SU-DHL-6 (cell line): ENCODE measurements at regions not wholly inside any gene's neighbourhood (a gene's known extent, or its start where the extent isn't known, plus 50 kb on each side); places are given as distances from the start of the nearest gene placed in this dataset.

Experiments used
- H2AFZ ChIP-seq: fragments of 200-600 bp; sonication (generic); 2 replicates; pipeline ENCODE4 v1.6.1; 2014; ENCODE audit warnings: low read depth, mild to moderate bottlenecking, moderate library complexity, mixed read lengths, antibody characterized with exemption, low read length; ENCODE audit not compliant: severe bottlenecking
- H3F3A ChIP-seq: fragments of 200-600 bp; shearing (Covaris generic); 2 replicates; pipeline ENCODE4 v1.6.0; 2016; ENCODE audit warnings: antibody characterized with exemption, mild to moderate bottlenecking; ENCODE audit not compliant: insufficient read depth
- H3K27ac ChIP-seq: fragments of 200-600 bp; sonication (generic); 2 replicates; pipeline ENCODE4 v1.5.1; 2016; ENCODE audit warnings: low read depth, mild to moderate bottlenecking, low read length, moderate library complexity, mixed read lengths
- H3K27me3 ChIP-seq: fragments of 200-600 bp; sonication (generic), shearing (Covaris generic); 2 replicates; pipeline ENCODE4 v1.6.0; 2014; ENCODE audit warnings: mild to moderate bottlenecking, low read length
- H3K36me3 ChIP-seq: fragments of 200-600 bp; sonication (generic); 2 replicates; pipeline ENCODE4 v1.6.1; 2014; ENCODE audit warnings: mild to moderate bottlenecking, low read length, mixed read lengths
- H3K4me2 ChIP-seq: fragments of 300-600, 200-600 bp; shearing (Covaris generic), sonication (generic); 2 replicates; pipeline ENCODE4 v1.6.0; 2014; ENCODE audit warnings: low read length, low read depth, mild to moderate bottlenecking; ENCODE audit not compliant: poor library complexity, severe bottlenecking
- H3K4me3 ChIP-seq: fragments of 200-600 bp; sonication (generic); 2 replicates; pipeline ENCODE4 v1.5.1; 2014; ENCODE audit warnings: antibody characterized with exemption, low read length, mild to moderate bottlenecking, mixed read lengths; ENCODE audit not compliant: insufficient read depth, poor library complexity, severe bottlenecking
- H3K79me2 ChIP-seq: fragments of 200-600 bp; sonication (generic); 2 replicates; pipeline ENCODE4 v1.6.1; 2014; ENCODE audit warnings: mild to moderate bottlenecking, low read length, moderate library complexity; ENCODE audit not compliant: insufficient read depth
- H3K9ac ChIP-seq: fragments of 200-600 bp; sonication (generic); 2 replicates; pipeline ENCODE4 v1.7.0; 2014; ENCODE audit warnings: mild to moderate bottlenecking, low read length
- H3K9me2 ChIP-seq: fragments of 200-600 bp; sonication (generic); replicated peaks from 2 replicates; pipeline ENCODE4 v1.6.1; 2014; ENCODE audit warnings: low read length; ENCODE audit not compliant: insufficient read depth
- H3K9me3 ChIP-seq: fragments of 200-600 bp; sonication (generic); 2 replicates; pipeline ENCODE4 v1.6.1; 2014; ENCODE audit warnings: low read length, mixed read lengths; ENCODE audit not compliant: insufficient read depth
- H4K20me1 ChIP-seq: fragments of 200-600 bp; sonication (generic); 2 replicates; pipeline ENCODE4 v1.6.1; 2014; ENCODE audit warnings: low read depth, mild to moderate bottlenecking, antibody characterized with exemption, low read length, moderate library complexity, mixed read lengths
- CTCF ChIP-seq: fragments of 200-600 bp; sonication (generic); IDR thresholded peaks from one replicate; pipeline ENCODE4 v1.5.1; 2017; ENCODE audit warnings: antibody characterized with exemption, mild to moderate bottlenecking, low read length, moderate library complexity; ENCODE audit not compliant: insufficient read depth, poor library complexity, severe bottlenecking
- EZH2phosphoT487 ChIP-seq: fragments of 200-600 bp; sonication (generic), shearing (Covaris generic); conservative IDR thresholded peaks from 2 replicates; pipeline ENCODE4 v1.6.1; 2018; ENCODE audit warnings: mild to moderate bottlenecking, antibody characterized with exemption, low read length, moderate library complexity, mixed read lengths

GRCh38 chr11:23398052-23398451 lies 537.8 kb upstream of the CCDC179 start:
- Histone ChIP-seq H3K36me3 (no peaks in the 10 kb centered on the region), H3K27ac (no peak overlapping the region), H3K79me2 (no peaks in the 10 kb centered on the region), H3K4me2 (no peak overlapping the region), H3K9me2 (no peaks in the 10 kb centered on the region), H3F3A (no peaks in the 10 kb centered on the region), H3K9ac (no peak overlapping the region), H3K4me3 (no peak overlapping the region), H2AFZ (no peak overlapping the region), H3K27me3 (no peaks in the 10 kb centered on the region), H4K20me1 (no peaks in the 10 kb centered on the region), H3K9me3 (no peaks in the 10 kb centered on the region)
- TF ChIP-seq EZH2phosphoT487 (no peak), CTCF (no peak)

GRCh38 chr11:23399995-23400394 lies 539.7 kb upstream of the CCDC179 start:
- Histone ChIP-seq H3K27me3 (no peaks in the 10 kb centered on the region), H3F3A (no peaks in the 10 kb centered on the region), H3K79me2 (no peaks in the 10 kb centered on the region), H3K4me2 (no peak overlapping the region), H3K9ac (no peak overlapping the region), H3K27ac (no peak overlapping the region), H3K4me3 (no peak overlapping the region), H3K36me3 (no peaks in the 10 kb centered on the region), H4K20me1 (no peaks in the 10 kb centered on the region), H2AFZ (no peak overlapping the region), H3K9me3 (0 out of 2 replicates have a peak, but pooled peaks cover 2% of the 10 kb centered on the region), H3K9me2 (no peaks in the 10 kb centered on the region)
- TF ChIP-seq CTCF (no peak), EZH2phosphoT487 (no peak)

GRCh38 chr11:23403210-23404185 lies 543.2 kb upstream of the CCDC179 start:
- Histone ChIP-seq H3K27ac (no peak overlapping the region), H3F3A (no peaks in the 10 kb centered on the region), H3K79me2 (no peaks in the 10 kb centered on the region), H2AFZ (no peak overlapping the region), H3K9me3 (0 out of 2 replicates have a peak, but pooled peaks cover 4% of the 10 kb centered on the region), H3K9me2 (no peaks in the 10 kb centered on the region), H3K4me2 (no peak overlapping the region), H3K36me3 (no peaks in the 10 kb centered on the region), H3K27me3 (no peaks in the 10 kb centered on the region), H3K4me3 (no peak overlapping the region), H4K20me1 (no peaks in the 10 kb centered on the region), H3K9ac (no peak overlapping the region)
- TF ChIP-seq CTCF, result no peak
